ENCODE measurements at regions not wholly inside any gene's neighbourhood (a gene's known extent, or its start where the extent isn't known, plus 50 kb on each side); places are given as distances from the start of the nearest gene placed in this dataset.

DNA sequence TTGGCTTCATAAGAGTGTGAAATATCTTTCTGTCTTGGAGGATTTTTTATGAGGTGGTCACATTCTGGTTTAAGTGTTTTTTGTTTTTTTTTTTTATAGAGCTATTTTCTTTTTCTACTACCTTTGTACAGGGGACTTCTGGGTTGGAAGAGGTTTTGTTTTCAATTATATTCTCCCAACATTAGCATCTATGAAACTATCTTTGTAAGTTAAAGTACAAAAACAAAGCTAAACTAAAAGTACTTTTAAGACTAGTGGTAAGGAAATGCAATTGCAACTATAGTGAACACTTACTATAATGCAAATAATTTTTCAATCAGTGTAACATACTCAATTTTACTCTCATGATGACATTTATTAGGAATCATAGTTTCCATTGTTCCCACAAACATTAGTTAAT lies 688.2 kb downstream of the SI start:
- TF ChIP-seq POLR2A (IDR thresholded peaks at IDR 0.05; ENCODE audit: low read depth, low read length) (no peak), CTCF (IDR thresholded peaks at IDR 0.05; ENCODE audit: extremely low read depth in 1 of 2, insufficient read depth in 1 of 2, low read depth in 1 of 2, low read length in 2 of 2) (no peak)

Measured in endothelial cell of umbilical vein (primary cell).